ACHN (cell line): ENCODE measurements at regions not wholly inside any gene's neighbourhood (a gene's known extent, or its start where the extent isn't known, plus 50 kb on each side); places are given as distances from the start of the nearest gene placed in this dataset.
A peak's percentile ranks its signal among the peaks of the same experiment; 100 is the strongest.

Experiments used
- DNase-seq: peaks from one replicate; pipeline ENCODE4 v3.0.0-alpha.2; 2015
- in situ Hi-C: cut with HindIII; loops from 2 replicates; pipeline ENCODE4 v1.10.0; 2017; ENCODE audit warnings: low sequenced_read_pairs, low pct_ligation_motif_present, low pct_unique_long_range_greater_than_20kb

GRCh38 chr6:90730151-90730673 lies 143.3 kb upstream of the MAP3K7 start:
- in situ Hi-C loops, result no loop called here
- DNase-seq, result no peak

- DNase-seq, result no peak
- in situ Hi-C loops, result no loop called here
Measured at GRCh38 chr6:90729057-90729456, 142.2 kb upstream of the MAP3K7 start.

GRCh38 chr6:90722648-90723047 lies 135.8 kb upstream of the MAP3K7 start:
- DNase-seq, result no peak
- in situ Hi-C loops, result no loop called here

- no peak for DNase-seq
- in situ Hi-C loops, result no loop called here
Measured at GRCh38 chr6:90720404-90720803, 133.5 kb upstream of the MAP3K7 start.

- in situ Hi-C loops, result no loop called here
- DNase-seq, result no peak
Measured at GRCh38 chr6:90719321-90720195, 132.7 kb upstream of the MAP3K7 start.

- no peak for DNase-seq
- in situ Hi-C loops, result no loop called here
Measured at GRCh38 chr6:90716376-90716775, 129.5 kb upstream of the MAP3K7 start.

GRCh38 chr6:90715093-90715655 lies 128.3 kb upstream of the MAP3K7 start:
- in situ Hi-C loops, result no loop called here
- DNase-seq, result no peak

- in situ Hi-C loops, result no loop called here
Measured at GRCh38 chr6:90714319-90714718, 127.4 kb upstream of the MAP3K7 start.

GRCh38 chr6:90712114-90712513 lies 125.2 kb upstream of the MAP3K7 start:
- in situ Hi-C loops, result no loop called here
- DNase-seq, result no peak

More at GRCh38 chr6:90714319-90714718, 127.4 kb upstream of the MAP3K7 start:
- DNase-seq, result no peak

- in situ Hi-C loops, result no loop called here
Measured at GRCh38 chr6:90709431-90709996, 122.6 kb upstream of the MAP3K7 start.

GRCh38 chr6:90708206-90708737 lies 121.4 kb upstream of the MAP3K7 start:
- in situ Hi-C loops, result no loop called here

More at GRCh38 chr6:90709431-90709996, 122.6 kb upstream of the MAP3K7 start:
- DNase-seq, result no peak

GRCh38 chr6:90707246-90707645 lies 120.4 kb upstream of the MAP3K7 start:
- DNase-seq, result no peak

More at GRCh38 chr6:90708206-90708737, 121.4 kb upstream of the MAP3K7 start:
- DNase-seq, result no peak

GRCh38 chr6:90703336-90703735 lies 116.5 kb upstream of the MAP3K7 start:
- no peak for DNase-seq
- in situ Hi-C loops, result no loop called here

More at GRCh38 chr6:90707246-90707645, 120.4 kb upstream of the MAP3K7 start:
- in situ Hi-C loops, result no loop called here

GRCh38 chr6:90701926-90702325 lies 115.1 kb upstream of the MAP3K7 start:
- in situ Hi-C loops, result no loop called here
- DNase-seq, result no peak

- DNase-seq, result peak; percentile 2
- in situ Hi-C loops, result no loop called here
Measured at GRCh38 chr6:90701146-90701781, 114.4 kb upstream of the MAP3K7 start.

GRCh38 chr6:90695316-90695715 lies 108.4 kb upstream of the MAP3K7 start:
- no peak for DNase-seq
- in situ Hi-C loops, result no loop called here

GRCh38 chr6:90694802-90695201 lies 107.9 kb upstream of the MAP3K7 start:
- in situ Hi-C loops, result no loop called here
- DNase-seq, result no peak

GRCh38 chr6:90691823-90692222 lies 105.0 kb upstream of the MAP3K7 start:
- in situ Hi-C loops, result no loop called here
- DNase-seq, result no peak

- DNase-seq, result no peak
- in situ Hi-C loops, result no loop called here
Measured at GRCh38 chr6:90689172-90689571, 102.3 kb upstream of the MAP3K7 start.
